Ishikawa (cell line): ENCODE measurements at regions not wholly inside any gene's neighbourhood (a gene's known extent, or its start where the extent isn't known, plus 50 kb on each side); places are given as distances from the start of the nearest gene placed in this dataset.

Experiments used
- CEBPB ChIP-seq: IDR thresholded peaks from 2 replicates; pipeline ENCODE4 v1.6.1; 2012
- CREB1 ChIP-seq: IDR thresholded peaks from 2 replicates; pipeline ENCODE4 v1.6.1; 2012; ENCODE audit warnings: low read depth
- EGR1 ChIP-seq: IDR thresholded peaks from 2 replicates; pipeline ENCODE4 v1.6.1; 2012
- EP300 ChIP-seq: IDR thresholded peaks from 2 replicates; pipeline ENCODE4 v1.6.1; 2012; ENCODE audit warnings: borderline replicate concordance
- FOXM1 ChIP-seq: IDR thresholded peaks from 2 replicates; pipeline ENCODE4 v1.6.1; 2012; ENCODE audit warnings: low read depth, borderline replicate concordance
- NFIC ChIP-seq: IDR thresholded peaks from 2 replicates; pipeline ENCODE4 v1.6.1; 2012
- RAD21 ChIP-seq: IDR thresholded peaks from 2 replicates; pipeline ENCODE4 v1.6.1; 2012; ENCODE audit warnings: low read depth
- TAF1 ChIP-seq: IDR thresholded peaks from 2 replicates; pipeline ENCODE4 v1.6.1; 2012; ENCODE audit warnings: low read depth, mild to moderate bottlenecking
- TCF12 ChIP-seq: IDR thresholded peaks from 2 replicates; pipeline ENCODE4 v1.6.1; 2012; ENCODE audit warnings: low read depth
- TEAD4 ChIP-seq: IDR thresholded peaks from 2 replicates; pipeline ENCODE4 v1.6.1; 2012
- USF1 ChIP-seq: IDR thresholded peaks from 2 replicates; pipeline ENCODE4 v1.6.1; 2012
- YY1 ChIP-seq: IDR thresholded peaks from 2 replicates; pipeline ENCODE4 v1.6.1; 2012; ENCODE audit warnings: low read depth
- ZBTB7A ChIP-seq: IDR thresholded peaks from 2 replicates; pipeline ENCODE4 v1.6.1; 2012; ENCODE audit warnings: low read depth
- TF ChIP-seq, protein P1 (sequence below): IDR thresholded peaks from 2 replicates; pipeline ENCODE4 v1.6.1; 2012
- TF ChIP-seq, protein P2 (sequence below): IDR thresholded peaks from 2 replicates; pipeline ENCODE4 v1.6.1; 2012; ENCODE audit warnings: low read depth, mild to moderate bottlenecking

DNA sequence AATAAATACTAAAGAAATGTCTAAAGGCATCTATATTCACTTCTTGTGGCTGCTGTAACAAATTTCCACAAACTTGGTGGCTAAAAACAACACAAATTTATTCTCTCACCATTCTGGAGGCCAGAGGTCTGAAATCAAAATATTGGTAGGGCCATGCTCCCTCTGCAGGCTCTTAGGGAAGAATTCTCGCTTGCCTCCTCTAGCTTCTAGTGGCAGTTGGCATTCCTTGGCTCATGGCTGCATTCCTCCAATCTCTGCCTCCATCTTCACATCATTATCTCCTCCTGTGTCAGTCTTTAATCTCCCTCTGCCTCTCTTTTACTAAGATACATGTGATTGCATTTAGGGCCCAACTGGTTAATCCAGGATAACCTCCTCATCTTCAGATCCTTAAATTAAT, 54.1 kb upstream of the RFXAP start:
- TF ChIP-seq ZBTB7A (no peak), EP300 (no peak), FOXM1 (no peak), CREB1 (no peak), EGR1 (no peak), CEBPB (no peak), TEAD4 (no peak), TCF12 (no peak), YY1 (no peak), TAF1 (no peak), USF1 (no peak), RAD21 (no peak), NFIC (no peak)
- TF ChIP-seq, protein P1, sequence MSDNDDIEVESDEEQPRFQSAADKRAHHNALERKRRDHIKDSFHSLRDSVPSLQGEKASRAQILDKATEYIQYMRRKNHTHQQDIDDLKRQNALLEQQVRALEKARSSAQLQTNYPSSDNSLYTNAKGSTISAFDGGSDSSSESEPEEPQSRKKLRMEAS = no peak
- TF ChIP-seq, protein P2, sequence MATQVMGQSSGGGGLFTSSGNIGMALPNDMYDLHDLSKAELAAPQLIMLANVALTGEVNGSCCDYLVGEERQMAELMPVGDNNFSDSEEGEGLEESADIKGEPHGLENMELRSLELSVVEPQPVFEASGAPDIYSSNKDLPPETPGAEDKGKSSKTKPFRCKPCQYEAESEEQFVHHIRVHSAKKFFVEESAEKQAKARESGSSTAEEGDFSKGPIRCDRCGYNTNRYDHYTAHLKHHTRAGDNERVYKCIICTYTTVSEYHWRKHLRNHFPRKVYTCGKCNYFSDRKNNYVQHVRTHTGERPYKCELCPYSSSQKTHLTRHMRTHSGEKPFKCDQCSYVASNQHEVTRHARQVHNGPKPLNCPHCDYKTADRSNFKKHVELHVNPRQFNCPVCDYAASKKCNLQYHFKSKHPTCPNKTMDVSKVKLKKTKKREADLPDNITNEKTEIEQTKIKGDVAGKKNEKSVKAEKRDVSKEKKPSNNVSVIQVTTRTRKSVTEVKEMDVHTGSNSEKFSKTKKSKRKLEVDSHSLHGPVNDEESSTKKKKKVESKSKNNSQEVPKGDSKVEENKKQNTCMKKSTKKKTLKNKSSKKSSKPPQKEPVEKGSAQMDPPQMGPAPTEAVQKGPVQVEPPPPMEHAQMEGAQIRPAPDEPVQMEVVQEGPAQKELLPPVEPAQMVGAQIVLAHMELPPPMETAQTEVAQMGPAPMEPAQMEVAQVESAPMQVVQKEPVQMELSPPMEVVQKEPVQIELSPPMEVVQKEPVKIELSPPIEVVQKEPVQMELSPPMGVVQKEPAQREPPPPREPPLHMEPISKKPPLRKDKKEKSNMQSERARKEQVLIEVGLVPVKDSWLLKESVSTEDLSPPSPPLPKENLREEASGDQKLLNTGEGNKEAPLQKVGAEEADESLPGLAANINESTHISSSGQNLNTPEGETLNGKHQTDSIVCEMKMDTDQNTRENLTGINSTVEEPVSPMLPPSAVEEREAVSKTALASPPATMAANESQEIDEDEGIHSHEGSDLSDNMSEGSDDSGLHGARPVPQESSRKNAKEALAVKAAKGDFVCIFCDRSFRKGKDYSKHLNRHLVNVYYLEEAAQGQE = no peak

- TF ChIP-seq TAF1 = no peak
- TF ChIP-seq CEBPB = 0 out of 2 replicates have a peak, but pooled peaks have one; percentile 40
Measured at GRCh38 chr13:36766295-36766694, 52.7 kb upstream of the RFXAP start.

GRCh38 chr13:36767276-36767675, 51.7 kb upstream of the RFXAP start:
- TF ChIP-seq EGR1 = no peak
- TF ChIP-seq, protein P2 = no peak
- no peak for TF ChIP-seq TEAD4
- no peak for TF ChIP-seq YY1
- no peak for TF ChIP-seq CEBPB
- no peak for TF ChIP-seq EP300
- no peak for TF ChIP-seq RAD21
- TF ChIP-seq NFIC = no peak
- TF ChIP-seq USF1 = no peak
- no peak for TF ChIP-seq FOXM1
- no peak for TF ChIP-seq TAF1
- no peak for TF ChIP-seq CREB1
- TF ChIP-seq, protein P1 = no peak
- TF ChIP-seq TCF12 = no peak
- no peak for TF ChIP-seq ZBTB7A

- no peak for TF ChIP-seq TAF1
- TF ChIP-seq EGR1 = no peak
- no peak for TF ChIP-seq TEAD4
- TF ChIP-seq EP300 = no peak
- no peak for TF ChIP-seq USF1
- TF ChIP-seq RAD21 = no peak
- TF ChIP-seq CREB1 = no peak
- TF ChIP-seq FOXM1 = no peak
- TF ChIP-seq YY1 = no peak
- TF ChIP-seq CEBPB = no peak
Measured at GRCh38 chr13:36769126-36769525, 49.9 kb upstream of the RFXAP start.
